ENCODE measurements at regions not wholly inside any gene's neighbourhood (a gene's known extent, or its start where the extent isn't known, plus 50 kb on each side); places are given as distances from the start of the nearest gene placed in this dataset.

GRCh38 chr6:47118611-47119010 lies 76.5 kb upstream of the ADGRF1 start:
- in situ Hi-C loops (cut with MboI; ENCODE audit: low sequenced_read_pairs), result no loop called here

GRCh38 chr6:47117314-47117713 lies 75.2 kb upstream of the ADGRF1 start:
- in situ Hi-C loops (cut with MboI; ENCODE audit: low sequenced_read_pairs), result no loop called here

- in situ Hi-C loops (cut with MboI; ENCODE audit: low sequenced_read_pairs), result no loop called here
These were observed 74.5 kb upstream of the ADGRF1 start for GRCh38 chr6:47116606-47117005.

- in situ Hi-C loops (cut with MboI; ENCODE audit: low sequenced_read_pairs), result no loop called here
These were observed 74.0 kb upstream of the ADGRF1 start for GRCh38 chr6:47116086-47116485.

GRCh38 chr6:47114460-47114859 lies 72.3 kb upstream of the ADGRF1 start:
- in situ Hi-C loops (cut with MboI; ENCODE audit: low sequenced_read_pairs), result no loop called here

- in situ Hi-C loops (cut with MboI; ENCODE audit: low sequenced_read_pairs), result no loop called here
These were observed 70.2 kb upstream of the ADGRF1 start for GRCh38 chr6:47112317-47112716.

GRCh38 chr6:47111685-47112084 lies 69.6 kb upstream of the ADGRF1 start:
- in situ Hi-C loops (cut with MboI; ENCODE audit: low sequenced_read_pairs), result no loop called here

- in situ Hi-C loops (cut with MboI; ENCODE audit: low sequenced_read_pairs), result no loop called here
These were observed 67.1 kb upstream of the ADGRF1 start for GRCh38 chr6:47109281-47109680.

- in situ Hi-C loops (cut with MboI; ENCODE audit: low sequenced_read_pairs), result no loop called here
These were observed 64.6 kb upstream of the ADGRF1 start for GRCh38 chr6:47106721-47107197.

GRCh38 chr6:47106216-47106615 lies 64.1 kb upstream of the ADGRF1 start:
- in situ Hi-C loops (cut with MboI; ENCODE audit: low sequenced_read_pairs), result no loop called here

GRCh38 chr6:47105469-47106178 lies 63.5 kb upstream of the ADGRF1 start:
- in situ Hi-C loops (cut with MboI; ENCODE audit: low sequenced_read_pairs), result no loop called here

GRCh38 chr6:47103931-47104330 lies 61.8 kb upstream of the ADGRF1 start:
- in situ Hi-C loops (cut with MboI; ENCODE audit: low sequenced_read_pairs), result no loop called here

- in situ Hi-C loops (cut with MboI; ENCODE audit: low sequenced_read_pairs), result no loop called here
These were observed 60.2 kb upstream of the ADGRF1 start for GRCh38 chr6:47102331-47102730.

- in situ Hi-C loops (cut with MboI; ENCODE audit: low sequenced_read_pairs), result loop anchor here (25.0 kb wide), 1 partner anchor 214 kb away; the partner anchor contains the start of gene TNFRSF21
These were observed 56.5 kb upstream of the ADGRF1 start for GRCh38 chr6:47098570-47098993.

- in situ Hi-C loops (cut with MboI; ENCODE audit: low sequenced_read_pairs), result loop anchor here (25.0 kb wide), 1 partner anchor 215 kb away; the partner anchor contains the start of gene TNFRSF21
These were observed 55.2 kb upstream of the ADGRF1 start for GRCh38 chr6:47097092-47097945.

GRCh38 chr6:47096211-47096895 lies 54.2 kb upstream of the ADGRF1 start:
- in situ Hi-C loops (cut with MboI; ENCODE audit: low sequenced_read_pairs), result loop anchor here (25.0 kb wide), 1 partner anchor 216 kb away; the partner anchor contains the start of gene TNFRSF21

- in situ Hi-C loops (cut with MboI; ENCODE audit: low sequenced_read_pairs), result loop anchor here (25.0 kb wide), 1 partner anchor 218 kb away; the partner anchor contains the start of gene TNFRSF21
These were observed 52.3 kb upstream of the ADGRF1 start for GRCh38 chr6:47094241-47094925.

GRCh38 chr6:47093169-47093568 lies 51.0 kb upstream of the ADGRF1 start:
- in situ Hi-C loops (cut with MboI; ENCODE audit: low sequenced_read_pairs), result loop anchor here (25.0 kb wide), 1 partner anchor 219 kb away; the partner anchor contains the start of gene TNFRSF21

GRCh38 chr6:47091886-47092668 lies 49.9 kb upstream of the ADGRF1 start:
- in situ Hi-C loops (cut with MboI; ENCODE audit: low sequenced_read_pairs), result loop anchor here (25.0 kb wide), 1 partner anchor 220 kb away; the partner anchor contains the start of gene TNFRSF21
